ENCODE measurements at regions not wholly inside any gene's neighbourhood (a gene's known extent, or its start where the extent isn't known, plus 50 kb on each side); places are given as distances from the start of the nearest gene placed in this dataset.

DNA sequence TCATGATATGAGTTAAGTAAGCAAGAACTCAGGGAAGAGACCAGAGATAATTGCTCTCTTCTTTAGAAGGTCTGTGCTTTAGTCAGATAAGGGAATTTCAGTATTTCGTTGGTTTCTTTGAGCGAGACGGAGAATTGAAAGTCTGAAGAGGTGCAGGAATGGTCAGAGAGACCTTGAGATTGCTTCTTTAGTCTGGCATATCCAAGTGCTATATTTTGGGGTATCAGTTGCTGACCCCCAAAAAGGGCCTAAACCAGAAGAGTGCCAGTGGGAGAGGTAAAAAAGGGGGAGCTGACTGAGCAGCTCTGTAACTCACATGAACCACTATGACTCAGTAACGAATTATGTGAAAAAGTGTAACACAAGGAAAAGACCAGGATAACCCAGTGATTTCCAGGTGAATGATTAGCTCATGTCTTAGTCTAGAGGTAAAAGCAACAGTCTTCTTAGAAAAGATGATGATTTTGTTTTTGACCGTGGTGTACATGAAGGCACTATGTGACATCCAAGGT, 932.9 kb downstream of the TDRD15 start:
- TF ChIP-seq SP1 (IDR thresholded peaks at IDR 0.05) (no peak), ARNT (IDR thresholded peaks at IDR 0.05) (no peak), ELF4 (IDR thresholded peaks at IDR 0.05) (no peak)
